ENCODE measurements at regions not wholly inside any gene's neighbourhood (a gene's known extent, or its start where the extent isn't known, plus 50 kb on each side); places are given as distances from the start of the nearest gene placed in this dataset.

- TF ChIP-seq CTCF (IDR thresholded peaks at IDR 0.05) (no peak), POLR2A (IDR thresholded peaks at IDR 0.05) (no peak)
These were observed 58.7 kb upstream of the CHST1 start for GRCh38 chr11:45724153-45724552.
